ENCODE measurements at regions not wholly inside any gene's neighbourhood (a gene's known extent, or its start where the extent isn't known, plus 50 kb on each side); places are given as distances from the start of the nearest gene placed in this dataset.
"Not testable (repeated sequence)": the region's sequence is repeated elsewhere in the genome, so short reads cannot be mapped to it uniquely, and the experiment has no call there.

- no peaks in the 10 kb centered on the region for H4K20me1 ChIP-seq (ENCODE audit: insufficient read depth, low read depth, low read length)
- peaks cover 7% of the 10 kb centered on the region for H3K9me3 ChIP-seq (ENCODE audit: low read length)
- no peak overlapping the region for H3K27ac ChIP-seq (ENCODE audit: low read length)
- H3K36me3 ChIP-seq (ENCODE audit: insufficient read depth, low read length), result no peaks in the 10 kb centered on the region; the same call in 1 of the 2 replicates
- no peaks in the 10 kb centered on the region for H3K79me2 ChIP-seq (ENCODE audit: low read length)
- H3K4me2 ChIP-seq (ENCODE audit: low read depth, low read length, poor library complexity, severe bottlenecking), result no peak overlapping the region
- H3K9me2 ChIP-seq (replicated peaks; ENCODE audit: insufficient read depth, low read length), result no peaks in the 10 kb centered on the region
- no peak overlapping the region for H3K4me3 ChIP-seq (ENCODE audit: low read length)
- H2AFZ ChIP-seq (ENCODE audit: low read length), result no peak overlapping the region
- no peaks in the 10 kb centered on the region for H3K27me3 ChIP-seq (ENCODE audit: low read length)
- H3K4me1 ChIP-seq (ENCODE audit: low read length), result peaks cover 7% of the 10 kb centered on the region; the same call in 1 of the 2 replicates
- peak; percentile 0 for DNase-seq
- H3K9ac ChIP-seq (ENCODE audit: low read length), result no peak overlapping the region
Observed at GRCh38 chr2:192410319-192410718, 215.6 kb upstream of the TMEFF2 start.

- Histone ChIP-seq H3K9me3 (ENCODE audit: low read length) (peaks cover 7% of the 10 kb centered on the region; the same call in 1 of the 2 replicates), H2AFZ (ENCODE audit: low read length) (no peak overlapping the region), H3K27me3 (ENCODE audit: low read length) (no peaks in the 10 kb centered on the region), H3K9ac (ENCODE audit: low read length) (no peak overlapping the region), H3K79me2 (ENCODE audit: low read length) (no peaks in the 10 kb centered on the region), H3K4me1 (ENCODE audit: low read length) (no peaks in the 10 kb centered on the region), H4K20me1 (ENCODE audit: insufficient read depth, low read depth, low read length) (no peaks in the 10 kb centered on the region), H3K27ac (ENCODE audit: low read length) (no peak overlapping the region), H3K4me3 (ENCODE audit: low read length) (no peak overlapping the region), H3K4me2 (ENCODE audit: low read depth, low read length, poor library complexity, severe bottlenecking) (no peak overlapping the region), H3K9me2 (replicated peaks; ENCODE audit: insufficient read depth, low read length) (no peaks in the 10 kb centered on the region), H3K36me3 (ENCODE audit: insufficient read depth, low read length) (no peaks in the 10 kb centered on the region)
- no peak for DNase-seq
Observed at GRCh38 chr2:192407692-192408091, 213.0 kb upstream of the TMEFF2 start.

- H3K79me2 ChIP-seq (ENCODE audit: low read length), result no peaks in the 10 kb centered on the region
- DNase-seq, result no peak
- no peak overlapping the region for H3K27ac ChIP-seq (ENCODE audit: low read length)
- H3K9me2 ChIP-seq (replicated peaks; ENCODE audit: insufficient read depth, low read length), result no peaks in the 10 kb centered on the region
- no peaks in the 10 kb centered on the region for H3K4me1 ChIP-seq (ENCODE audit: low read length)
- peaks cover 29% of the 10 kb centered on the region for H3K9me3 ChIP-seq (ENCODE audit: low read length)
- H2AFZ ChIP-seq (ENCODE audit: low read length), result no peak overlapping the region
- H3K4me3 ChIP-seq (ENCODE audit: low read length), result no peak overlapping the region
- no peaks in the 10 kb centered on the region for H3K27me3 ChIP-seq (ENCODE audit: low read length)
- no peak overlapping the region for H3K9ac ChIP-seq (ENCODE audit: low read length)
- no peaks in the 10 kb centered on the region for H3K36me3 ChIP-seq (ENCODE audit: insufficient read depth, low read length)
- no peaks in the 10 kb centered on the region for H4K20me1 ChIP-seq (ENCODE audit: insufficient read depth, low read depth, low read length)
- H3K4me2 ChIP-seq (ENCODE audit: low read depth, low read length, poor library complexity, severe bottlenecking), result no peak overlapping the region
Observed at GRCh38 chr2:192398236-192398635, 203.5 kb upstream of the TMEFF2 start.

- H2AFZ ChIP-seq (ENCODE audit: low read length), result no peak overlapping the region
- no peak overlapping the region for H3K4me3 ChIP-seq (ENCODE audit: low read length)
- H3K27me3 ChIP-seq (ENCODE audit: low read length), result no peaks in the 10 kb centered on the region
- no peak overlapping the region for H3K27ac ChIP-seq (ENCODE audit: low read length)
- no peaks in the 10 kb centered on the region for H3K36me3 ChIP-seq (ENCODE audit: insufficient read depth, low read length)
- no peak overlapping the region for H3K9ac ChIP-seq (ENCODE audit: low read length)
- H3K4me1 ChIP-seq (ENCODE audit: low read length), result no peaks in the 10 kb centered on the region
- no peaks in the 10 kb centered on the region for H3K9me2 ChIP-seq (replicated peaks; ENCODE audit: insufficient read depth, low read length)
- no peaks in the 10 kb centered on the region for H3K79me2 ChIP-seq (ENCODE audit: low read length)
- H3K4me2 ChIP-seq (ENCODE audit: low read depth, low read length, poor library complexity, severe bottlenecking), result no peak overlapping the region
- H3K9me3 ChIP-seq (ENCODE audit: low read length), result peaks cover 20% of the 10 kb centered on the region
- DNase-seq, result no peak
- no peaks in the 10 kb centered on the region for H4K20me1 ChIP-seq (ENCODE audit: insufficient read depth, low read depth, low read length)
Observed at GRCh38 chr2:192394605-192395004, 199.9 kb upstream of the TMEFF2 start.

GRCh38 chr2:192391041-192391440 lies 196.3 kb upstream of the TMEFF2 start:
- no peaks in the 10 kb centered on the region for H3K4me1 ChIP-seq (ENCODE audit: low read length)
- no peaks in the 10 kb centered on the region for H3K79me2 ChIP-seq (ENCODE audit: low read length)
- H3K36me3 ChIP-seq (ENCODE audit: insufficient read depth, low read length), result no peaks in the 10 kb centered on the region
- no peak overlapping the region for H3K4me2 ChIP-seq (ENCODE audit: low read depth, low read length, poor library complexity, severe bottlenecking)
- no peaks in the 10 kb centered on the region for H4K20me1 ChIP-seq (ENCODE audit: insufficient read depth, low read depth, low read length)
- no peak overlapping the region for H3K27ac ChIP-seq (ENCODE audit: low read length)
- H2AFZ ChIP-seq (ENCODE audit: low read length), result no peak overlapping the region
- no peaks in the 10 kb centered on the region for H3K9me2 ChIP-seq (replicated peaks; ENCODE audit: insufficient read depth, low read length)
- no peak for DNase-seq
- H3K9ac ChIP-seq (ENCODE audit: low read length), result no peak overlapping the region
- H3K9me3 ChIP-seq (ENCODE audit: low read length), result peaks cover 7% of the 10 kb centered on the region
- H3K27me3 ChIP-seq (ENCODE audit: low read length), result no peaks in the 10 kb centered on the region
- H3K4me3 ChIP-seq (ENCODE audit: low read length), result no peak overlapping the region

- H3K36me3 ChIP-seq (ENCODE audit: insufficient read depth, low read length), result no peaks in the 10 kb centered on the region
- H3K4me3 ChIP-seq (ENCODE audit: low read length), result no peak overlapping the region
- H3K27ac ChIP-seq (ENCODE audit: low read length), result no peak overlapping the region
- H3K27me3 ChIP-seq (ENCODE audit: low read length), result no peaks in the 10 kb centered on the region
- H3K4me2 ChIP-seq (ENCODE audit: low read depth, low read length, poor library complexity, severe bottlenecking), result no peak overlapping the region
- H3K9me3 ChIP-seq (ENCODE audit: low read length), result peaks cover 6% of the 10 kb centered on the region
- no peaks in the 10 kb centered on the region for H4K20me1 ChIP-seq (ENCODE audit: insufficient read depth, low read depth, low read length)
- no peak for DNase-seq
- H3K9me2 ChIP-seq (replicated peaks; ENCODE audit: insufficient read depth, low read length), result no peaks in the 10 kb centered on the region
- H2AFZ ChIP-seq (ENCODE audit: low read length), result no peak overlapping the region
- no peaks in the 10 kb centered on the region for H3K4me1 ChIP-seq (ENCODE audit: low read length)
- H3K79me2 ChIP-seq (ENCODE audit: low read length), result no peaks in the 10 kb centered on the region
- H3K9ac ChIP-seq (ENCODE audit: low read length), result no peak overlapping the region
Observed at GRCh38 chr2:192390401-192390800, 195.7 kb upstream of the TMEFF2 start.

GRCh38 chr2:192384191-192384590 lies 189.5 kb upstream of the TMEFF2 start:
- not testable (repeated sequence) for H3K27ac ChIP-seq (ENCODE audit: low read length); H2AFZ ChIP-seq (ENCODE audit: low read length); H3K4me3 ChIP-seq (ENCODE audit: low read length)

GRCh38 chr2:192381082-192381481 lies 186.3 kb upstream of the TMEFF2 start:
- Histone ChIP-seq H3K9me2 (replicated peaks; ENCODE audit: insufficient read depth, low read length) (no peaks in the 10 kb centered on the region; the same call in 1 of the 2 replicates), H3K27ac (ENCODE audit: low read length) (no peak overlapping the region), H3K36me3 (ENCODE audit: insufficient read depth, low read length) (no peaks in the 10 kb centered on the region), H2AFZ (ENCODE audit: low read length) (no peak overlapping the region), H3K4me2 (ENCODE audit: low read depth, low read length, poor library complexity, severe bottlenecking) (no peak overlapping the region), H3K9me3 (ENCODE audit: low read length) (no peaks in the 10 kb centered on the region; the same call in 1 of the 2 replicates), H3K4me1 (ENCODE audit: low read length) (no peaks in the 10 kb centered on the region), H3K9ac (ENCODE audit: low read length) (no peak overlapping the region), H3K4me3 (ENCODE audit: low read length) (no peak overlapping the region), H3K79me2 (ENCODE audit: low read length) (no peaks in the 10 kb centered on the region), H3K27me3 (ENCODE audit: low read length) (no peaks in the 10 kb centered on the region), H4K20me1 (ENCODE audit: insufficient read depth, low read depth, low read length) (no peaks in the 10 kb centered on the region)
- DNase-seq, result no peak

More at GRCh38 chr2:192384191-192384590, 189.5 kb upstream of the TMEFF2 start:
- H3K9me2 ChIP-seq (replicated peaks; ENCODE audit: insufficient read depth, low read length); H4K20me1 ChIP-seq (ENCODE audit: insufficient read depth, low read depth, low read length); H3K27me3 ChIP-seq (ENCODE audit: low read length); H3K79me2 ChIP-seq (ENCODE audit: low read length); H3K36me3 ChIP-seq (ENCODE audit: insufficient read depth, low read length); H3K9ac ChIP-seq (ENCODE audit: low read length); H3K4me2 ChIP-seq (ENCODE audit: low read depth, low read length, poor library complexity, severe bottlenecking); H3K4me1 ChIP-seq (ENCODE audit: low read length); DNase-seq; H3K9me3 ChIP-seq (ENCODE audit: low read length): not testable (repeated sequence)

- Histone ChIP-seq H2AFZ (ENCODE audit: low read length) (no peak overlapping the region), H3K9me2 (replicated peaks; ENCODE audit: insufficient read depth, low read length) (no peaks in the 10 kb centered on the region; the same call in 1 of the 2 replicates), H3K79me2 (ENCODE audit: low read length) (no peaks in the 10 kb centered on the region), H3K36me3 (ENCODE audit: insufficient read depth, low read length) (no peaks in the 10 kb centered on the region), H3K4me1 (ENCODE audit: low read length) (no peaks in the 10 kb centered on the region), H4K20me1 (ENCODE audit: insufficient read depth, low read depth, low read length) (no peaks in the 10 kb centered on the region), H3K27me3 (ENCODE audit: low read length) (no peaks in the 10 kb centered on the region), H3K9ac (ENCODE audit: low read length) (no peak overlapping the region), H3K4me3 (ENCODE audit: low read length) (no peak overlapping the region), H3K4me2 (ENCODE audit: low read depth, low read length, poor library complexity, severe bottlenecking) (no peak overlapping the region), H3K9me3 (ENCODE audit: low read length) (no peaks in the 10 kb centered on the region; the same call in 1 of the 2 replicates), H3K27ac (ENCODE audit: low read length) (no peak overlapping the region)
- DNase-seq, result no peak
Observed at GRCh38 chr2:192379736-192380135, 185.0 kb upstream of the TMEFF2 start.

Measured in Karpas-422 (cell line).